Adrenal gland (tissue), 5 donors: ENCODE measurements at regions not wholly inside any gene's neighbourhood (a gene's known extent, or its start where the extent isn't known, plus 50 kb on each side); places are given as distances from the start of the nearest gene placed in this dataset.

Experiments
- POLR2A ChIP-seq, 2 donors: fragments of 450-650 bp; IDR thresholded peaks; one replicate each; pipeline ENCODE4 v1.6.1; 2017; ENCODE audit warnings: antibody characterized with exemption in 2 of 2, mild to moderate bottlenecking in 2 of 2, moderate library complexity in 1 of 2
- TF ChIP-seq, protein P1 (sequence below), 6 experiments: fragments of 450-650 bp in 4 of 6; fragments of 200-600 bp in 2 of 6; sonication (generic) in 1 of 6; IDR thresholded peaks; 1 replicate in 5 of 6; 2 replicates in 1 of 6; pipeline versions ENCODE4 v1.5.1 to v1.8.0; 2016 to 2021; ENCODE audit warnings: antibody characterized with exemption in 6 of 6, mild to moderate bottlenecking in 2 of 6, moderate library complexity in 1 of 6
- donor health status: DM: no; HTN: no; CAD: no.

DNA sequence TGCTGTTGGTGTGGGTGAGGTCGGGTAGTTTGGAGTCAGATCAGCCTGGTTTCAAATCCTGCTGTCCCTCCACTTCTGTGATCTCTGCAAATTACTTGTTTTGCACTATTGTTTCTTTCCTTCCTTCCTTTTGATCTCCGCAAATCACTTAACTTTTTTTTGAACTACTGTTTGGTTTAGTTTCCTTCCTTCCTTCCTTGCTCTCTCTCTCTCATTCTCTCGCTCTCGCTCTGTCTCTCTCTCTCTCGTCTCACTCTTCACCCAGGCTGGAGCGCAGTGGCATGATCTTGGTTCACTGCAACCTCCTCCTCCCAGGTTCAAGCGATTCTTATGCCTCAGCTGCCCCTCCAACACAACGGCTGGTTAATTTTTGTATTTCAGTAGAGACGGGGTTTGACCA is 141.6 kb upstream of the ITGA6 start:
- TF ChIP-seq, protein P1, sequence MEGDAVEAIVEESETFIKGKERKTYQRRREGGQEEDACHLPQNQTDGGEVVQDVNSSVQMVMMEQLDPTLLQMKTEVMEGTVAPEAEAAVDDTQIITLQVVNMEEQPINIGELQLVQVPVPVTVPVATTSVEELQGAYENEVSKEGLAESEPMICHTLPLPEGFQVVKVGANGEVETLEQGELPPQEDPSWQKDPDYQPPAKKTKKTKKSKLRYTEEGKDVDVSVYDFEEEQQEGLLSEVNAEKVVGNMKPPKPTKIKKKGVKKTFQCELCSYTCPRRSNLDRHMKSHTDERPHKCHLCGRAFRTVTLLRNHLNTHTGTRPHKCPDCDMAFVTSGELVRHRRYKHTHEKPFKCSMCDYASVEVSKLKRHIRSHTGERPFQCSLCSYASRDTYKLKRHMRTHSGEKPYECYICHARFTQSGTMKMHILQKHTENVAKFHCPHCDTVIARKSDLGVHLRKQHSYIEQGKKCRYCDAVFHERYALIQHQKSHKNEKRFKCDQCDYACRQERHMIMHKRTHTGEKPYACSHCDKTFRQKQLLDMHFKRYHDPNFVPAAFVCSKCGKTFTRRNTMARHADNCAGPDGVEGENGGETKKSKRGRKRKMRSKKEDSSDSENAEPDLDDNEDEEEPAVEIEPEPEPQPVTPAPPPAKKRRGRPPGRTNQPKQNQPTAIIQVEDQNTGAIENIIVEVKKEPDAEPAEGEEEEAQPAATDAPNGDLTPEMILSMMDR (IDR thresholded peaks at IDR 0.05) = no peak
- TF ChIP-seq POLR2A (IDR thresholded peaks at IDR 0.05) = no peak
